Colonic mucosa (tissue), 4 donors: ENCODE measurements at regions not wholly inside any gene's neighbourhood (a gene's known extent, or its start where the extent isn't known, plus 50 kb on each side); places are given as distances from the start of the nearest gene placed in this dataset.

Experiments used
- DNase-seq: peaks from one replicate; pipeline ENCODE4 v3.0.0-alpha.2; 2020
- H3K27ac ChIP-seq: fragments of 200-600 bp; one replicate; pipeline ENCODE4 v1.8.0; 2021
- H3K27me3 ChIP-seq: fragments of 200-600 bp; one replicate; pipeline ENCODE4 v1.8.0; 2021
- H3K36me3 ChIP-seq: fragments of 200-600 bp; one replicate; pipeline ENCODE4 v1.8.0; 2021
- H3K4me1 ChIP-seq: fragments of 200-600 bp; one replicate; pipeline ENCODE4 v1.8.0; 2021; ENCODE audit warnings: mild to moderate bottlenecking
- H3K4me3 ChIP-seq: fragments of 200-600 bp; one replicate; pipeline ENCODE4 v1.8.0; 2021
- H3K9ac ChIP-seq, 2 donors: one replicate each; pipeline ENCODE4 v1.7.0; 2013; ENCODE audit warnings: control low read depth in 2 of 2, low read depth in 2 of 2, low read length in 2 of 2
- H3K9me3 ChIP-seq: fragments of 200-600 bp; one replicate; pipeline ENCODE4 v1.8.0; 2021
- CTCF ChIP-seq: fragments of 200-600 bp; IDR thresholded peaks from one replicate; pipeline ENCODE4 v1.8.0; 2022; ENCODE audit warnings: antibody characterized with exemption, mild to moderate bottlenecking
- intact Hi-C: fragments of 100-400 bp; cut with DNase I; formaldehyde crosslinking; loops from one replicate; pipeline ENCODE4 v1.14.1; 2022
- donor health status: healthy.
- donor health status: DM: no; HTN: no; CAD: no.
- donor health status: DM: no; HTN: no; CAD: no.

- Histone ChIP-seq H3K27me3 (no peaks in the 10 kb centered on the region), H3K9me3 (no peaks in the 10 kb centered on the region), H3K4me1 (no peaks in the 10 kb centered on the region), H3K4me3 (no peak overlapping the region), H3K36me3 (no peaks in the 10 kb centered on the region), H3K9ac (no peak overlapping the region), H3K27ac (no peak overlapping the region)
- no peak for TF ChIP-seq CTCF
- DNase-seq: no peak
- intact Hi-C loops: no loop called here
Measured at GRCh38 chr1:14129009-14129408, 429.0 kb downstream of the PRDM2 start.

GRCh38 chr1:14135070-14135469, 435.1 kb downstream of the PRDM2 start:
- Histone ChIP-seq H3K36me3 (no peaks in the 10 kb centered on the region), H3K9ac (no peak overlapping the region), H3K9me3 (no peaks in the 10 kb centered on the region), H3K4me3 (no peak overlapping the region), H3K4me1 (no peaks in the 10 kb centered on the region), H3K27ac (no peak overlapping the region), H3K27me3 (no peaks in the 10 kb centered on the region)
- TF ChIP-seq CTCF: no peak
- DNase-seq: no peak
- intact Hi-C loops: no loop called here

GRCh38 chr1:14136152-14136763, 436.3 kb downstream of the PRDM2 start:
- intact Hi-C loops: no loop called here
- no peak for TF ChIP-seq CTCF

GRCh38 chr1:14136881-14137280, 436.9 kb downstream of the PRDM2 start:
- H3K9me3 ChIP-seq: no peaks in the 10 kb centered on the region
- H3K27ac ChIP-seq: no peak overlapping the region
- no peak for TF ChIP-seq CTCF
- intact Hi-C loops: no loop called here
- no peak for DNase-seq
- H3K27me3 ChIP-seq: no peaks in the 10 kb centered on the region
- no peak overlapping the region for H3K9ac ChIP-seq
- no peaks in the 10 kb centered on the region for H3K36me3 ChIP-seq
- H3K4me1 ChIP-seq: no peaks in the 10 kb centered on the region
- no peak overlapping the region for H3K4me3 ChIP-seq

More at GRCh38 chr1:14136152-14136763, 436.3 kb downstream of the PRDM2 start:
- no peak overlapping the region for H3K27ac ChIP-seq
- no peaks in the 10 kb centered on the region for H3K27me3 ChIP-seq
- H3K9me3 ChIP-seq: no peaks in the 10 kb centered on the region
- H3K9ac ChIP-seq: no peak overlapping the region
- H3K4me1 ChIP-seq: no peaks in the 10 kb centered on the region
- DNase-seq: no peak
- H3K36me3 ChIP-seq: no peaks in the 10 kb centered on the region
- no peak overlapping the region for H3K4me3 ChIP-seq

- no peak overlapping the region for H3K4me3 ChIP-seq
- H3K27ac ChIP-seq: no peak overlapping the region
- DNase-seq: no peak
- no peak for TF ChIP-seq CTCF
- H3K9me3 ChIP-seq: no peaks in the 10 kb centered on the region
- H3K27me3 ChIP-seq: no peaks in the 10 kb centered on the region
- H3K9ac ChIP-seq: no peak overlapping the region
- H3K36me3 ChIP-seq: no peaks in the 10 kb centered on the region
- H3K4me1 ChIP-seq: no peaks in the 10 kb centered on the region
- intact Hi-C loops: no loop called here
Measured at GRCh38 chr1:14137411-14138134, 437.6 kb downstream of the PRDM2 start.
